GM23338 (cell line): ENCODE measurements at regions not wholly inside any gene's neighbourhood (a gene's known extent, or its start where the extent isn't known, plus 50 kb on each side); places are given as distances from the start of the nearest gene placed in this dataset.

Experiments
- CREB1 ChIP-seq: fragments of 250-450 bp; sonication (Bioruptor Pico); IDR thresholded peaks from 2 replicates; pipeline ENCODE4 v1.5.0; 2020; ENCODE audit warnings: low read depth, mild to moderate bottlenecking, moderate library complexity
- CTCF ChIP-seq, 2 experiments: fragments of 200-600 bp in 1 of 2; sonication (generic) in 1 of 2; conservative IDR thresholded peaks; 2 replicates each; pipeline versions ENCODE4 v1.5.1 to v1.6.1; 2016 to 2017; ENCODE audit warnings: antibody characterized with exemption in 2 of 2, low read depth in 2 of 2, mild to moderate bottlenecking in 2 of 2, moderate library complexity in 1 of 2
- EZH2 ChIP-seq: fragments of 200-600 bp; sonication (generic); IDR thresholded peaks from one replicate; pipeline ENCODE4 v1.8.0; 2017; ENCODE audit warnings: antibody characterized with exemption, mild to moderate bottlenecking, low read depth; ENCODE audit not compliant: unreplicated experiment
- EZH2phosphoT487 ChIP-seq: fragments of 200-600 bp; sonication (generic); IDR thresholded peaks from one replicate; pipeline ENCODE4 v1.8.1; 2018; ENCODE audit warnings: antibody characterized with exemption; ENCODE audit not compliant: unreplicated experiment
- JUNB ChIP-seq: IDR thresholded peaks from one replicate; pipeline ENCODE4 v1.6.1; 2016; ENCODE audit warnings: antibody characterized with exemption; ENCODE audit not compliant: unreplicated experiment
- NANOG ChIP-seq: IDR thresholded peaks from 2 replicates; pipeline ENCODE4 v1.6.1; 2016; ENCODE audit warnings: antibody characterized with exemption, borderline replicate concordance
- POLR2AphosphoS5 ChIP-seq: IDR thresholded peaks from 2 replicates; pipeline ENCODE4 v1.6.1; 2016; ENCODE audit warnings: antibody characterized with exemption, low read depth
- REST ChIP-seq: IDR thresholded peaks from one replicate; pipeline ENCODE4 v1.6.1; 2018; ENCODE audit warnings: antibody characterized with exemption; ENCODE audit not compliant: unreplicated experiment
- STAT1 ChIP-seq: IDR thresholded peaks from one replicate; pipeline ENCODE4 v1.6.1; 2016; ENCODE audit warnings: antibody characterized with exemption; ENCODE audit not compliant: unreplicated experiment
- ZNF114 ChIP-seq: fragments of 250-450 bp; sonication (Bioruptor Pico); IDR thresholded peaks from 2 replicates; pipeline ENCODE4 v1.5.0; 2020; ENCODE audit warnings: mild to moderate bottlenecking, moderate library complexity
- ZNF331 ChIP-seq: fragments of 250-450 bp; sonication (Bioruptor Pico); IDR thresholded peaks from 2 replicates; pipeline ENCODE4 v1.5.0; 2020; ENCODE audit warnings: low read depth, mild to moderate bottlenecking, moderate library complexity
- TF ChIP-seq, protein P1 (sequence below): IDR thresholded peaks from 2 replicates; pipeline ENCODE4 v1.6.1; 2016; ENCODE audit warnings: antibody characterized with exemption

GRCh38 chr10:10660054-10660453 is 357.6 kb upstream of the CELF2 start:
- TF ChIP-seq CTCF (conservative IDR thresholded peaks at IDR 0.05; ENCODE audit: low read depth in 2 of 2) (no peak), STAT1 (no peak), POLR2AphosphoS5 (no peak), EZH2phosphoT487 (no peak), EZH2 (no peak), REST (no peak), CREB1 (no peak), ZNF114 (CRISPR knock-in tag) (no peak), JUNB (no peak), ZNF331 (CRISPR knock-in tag) (no peak), NANOG (no peak)
- TF ChIP-seq, protein P1, sequence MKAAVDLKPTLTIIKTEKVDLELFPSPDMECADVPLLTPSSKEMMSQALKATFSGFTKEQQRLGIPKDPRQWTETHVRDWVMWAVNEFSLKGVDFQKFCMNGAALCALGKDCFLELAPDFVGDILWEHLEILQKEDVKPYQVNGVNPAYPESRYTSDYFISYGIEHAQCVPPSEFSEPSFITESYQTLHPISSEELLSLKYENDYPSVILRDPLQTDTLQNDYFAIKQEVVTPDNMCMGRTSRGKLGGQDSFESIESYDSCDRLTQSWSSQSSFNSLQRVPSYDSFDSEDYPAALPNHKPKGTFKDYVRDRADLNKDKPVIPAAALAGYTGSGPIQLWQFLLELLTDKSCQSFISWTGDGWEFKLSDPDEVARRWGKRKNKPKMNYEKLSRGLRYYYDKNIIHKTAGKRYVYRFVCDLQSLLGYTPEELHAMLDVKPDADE: no peak
